Heart left ventricle (tissue), 16 donors: ENCODE measurements at regions not wholly inside any gene's neighbourhood (a gene's known extent, or its start where the extent isn't known, plus 50 kb on each side); places are given as distances from the start of the nearest gene placed in this dataset.

Source experiments
- ATAC-seq, 4 donors: fragments of 200-7000 bp; cut with Tn5 transposase; one replicate each; pipeline ENCODE4 v1.9.1; 2020 to 2022; ENCODE audit warnings: moderate library complexity in 4 of 4, mild to moderate bottlenecking in 3 of 4, moderate number of reproducible peaks in 1 of 4
- DNase-seq, 5 donors: peaks; one replicate each; pipeline ENCODE4 v3.0.0-alpha.2; 2020
- H3K27ac ChIP-seq, 12 donors: fragments of 200-600 bp; sonication (generic) in 4 of 12; one replicate each; pipeline versions ENCODE4 v1.5.0 to v1.8.0; 2016 to 2022; ENCODE audit warnings: mild to moderate bottlenecking in 2 of 12
- H3K27me3 ChIP-seq, 9 donors: fragments of 200-600 bp; sonication (generic) in 2 of 9; one replicate each; pipeline versions ENCODE4 v1.5.1 to v1.8.0; 2016 to 2022; ENCODE audit warnings: mild to moderate bottlenecking in 3 of 9
- H3K36me3 ChIP-seq, 9 donors: fragments of 200-600 bp; sonication (generic) in 2 of 9; one replicate each; pipeline versions ENCODE4 v1.5.0 to v1.8.0; 2018 to 2022; ENCODE audit warnings: mild to moderate bottlenecking in 2 of 9
- H3K4me1 ChIP-seq, 12 donors: fragments of 200-600 bp; sonication (generic) in 4 of 12; one replicate each; pipeline versions ENCODE4 v1.5.0 to v1.8.0; 2016 to 2022; ENCODE audit warnings: mild to moderate bottlenecking in 3 of 12
- H3K4me3 ChIP-seq, 12 donors: fragments of 200-600 bp; sonication (generic) in 4 of 12; one replicate each; pipeline versions ENCODE4 v1.5.0 to v1.8.0; 2017 to 2022; ENCODE audit warnings: mild to moderate bottlenecking in 9 of 12, moderate library complexity in 4 of 12
- H3K9me3 ChIP-seq, 12 donors: fragments of 200-600 bp; sonication (generic) in 4 of 12; one replicate each; pipeline versions ENCODE4 v1.5.0 to v1.8.0; 2016 to 2022; ENCODE audit warnings: mild to moderate bottlenecking in 1 of 12
- CTCF ChIP-seq, 12 donors: fragments of 200-600 bp; sonication (generic) in 4 of 12; IDR thresholded peaks; one replicate each; pipeline versions ENCODE4 v1.5.0 to v1.8.0; 2018 to 2022; ENCODE audit warnings: antibody characterized with exemption in 12 of 12, mild to moderate bottlenecking in 5 of 12
- POLR2A ChIP-seq, 2 donors: fragments of 450-650 bp; IDR thresholded peaks; one replicate each; pipeline ENCODE4 v1.6.1; 2017; ENCODE audit warnings: antibody characterized with exemption in 2 of 2, mild to moderate bottlenecking in 2 of 2, moderate library complexity in 2 of 2
- WGBS, 4 donors: extraction: QIAGEN DNeasy Blood & Tissue Kit in 2 of 4; methylation state at CpG; one replicate each; pipeline versions ENCODE4 v1.1.5 to v1.1.7; 2013 to 2018; 5-methylcytosine and 5-hydroxymethylcytosine counted together
- intact Hi-C, 10 donors: fragments of 100-400 bp; cut with DNase I; formaldehyde crosslinking; loops; one replicate each; pipeline versions ENCODE4 v1.11.1 to v1.14.2; 2022
- donor health status: ischemic (EF 13 %, LVEDD 7.1; RV severe dilation, severe dysfunction).
- donor health status: healthy with polysubstance abuse.
- donor health status: DM: no; HTN: yes; CAD: no.
- donor health status: DM: no; HTN: no; CAD: no.
- donor health status: ischemic (EF 25% LVEDD 6.9; RV normal size, moderate dysfunction).
- donor health status: ischemic (EF 25% LVEDD 5.7; RV mildly dilated, moderate dysfunction).
- donor health status: healthy.
- donor health status: DM: yes; HTN: yes; CAD: no.
- donor health status: ischemic (EF 35%, LVEDD 5.7; RV mildly dilated, moderate dysfunction).
- donor health status: nonischemic (EF 11% LVEDD 7.7; RV severe dilation, severe dysfunction).
- donor health status: DM: yes; HTN: yes; CAD: no.
- donor health status: PGD.
- donor health status: ischemic (EF 29% LVEDD 5.4; RV normal size, mild dysfunction).
- donor health status: nonischemic (EF 23%, LVEDD 6.1; RV moderate dilation, normal function).

DNA sequence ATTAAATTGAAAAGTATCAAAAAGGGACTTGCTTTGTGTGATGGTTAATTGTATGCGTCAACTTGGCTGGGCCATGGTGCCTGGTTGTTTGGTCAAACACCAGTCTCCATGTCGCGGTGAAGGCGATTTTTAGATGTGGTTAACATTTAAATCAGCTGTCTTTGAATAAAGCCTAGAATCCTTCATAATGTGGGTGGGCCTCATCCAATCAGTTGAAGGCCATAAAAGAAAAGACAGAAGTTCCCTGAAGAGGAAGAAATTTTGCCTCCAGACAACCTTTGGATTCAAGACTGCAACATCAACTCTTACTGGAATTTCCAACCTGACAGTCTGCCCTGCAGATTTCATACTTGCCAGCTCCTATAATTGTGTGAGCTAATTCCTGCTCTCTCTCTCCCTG lies 160.5 kb downstream of the SH3BP4 start:
- no peak for ATAC-seq
- Histone ChIP-seq H3K4me1 (no peaks in the 10 kb centered on the region), H3K27ac (no peak overlapping the region), H3K9me3 (no peaks in the 10 kb centered on the region), H3K36me3 (no peaks in the 10 kb centered on the region), H3K4me3 (no peak overlapping the region), H3K27me3 (peaks cover 0 to 7% (median 0%) of the 10 kb centered on the region in 9 donors)
- 76 to 95% (median 89%) methylated on average over 4 of the region's 4 CpGs for WGBS, 4 donors
- TF ChIP-seq POLR2A (IDR thresholded peaks at IDR 0.05): no peak
- TF ChIP-seq CTCF (IDR thresholded peaks at IDR 0.05): no peak
- intact Hi-C loops: loop anchor here in 4 of 10 donors (2.0 to 10.0 kb wide), 4 partner anchors 564 to 1138 kb away; no protein-coding TSS in a partner anchor
- no peak for DNase-seq

DNA sequence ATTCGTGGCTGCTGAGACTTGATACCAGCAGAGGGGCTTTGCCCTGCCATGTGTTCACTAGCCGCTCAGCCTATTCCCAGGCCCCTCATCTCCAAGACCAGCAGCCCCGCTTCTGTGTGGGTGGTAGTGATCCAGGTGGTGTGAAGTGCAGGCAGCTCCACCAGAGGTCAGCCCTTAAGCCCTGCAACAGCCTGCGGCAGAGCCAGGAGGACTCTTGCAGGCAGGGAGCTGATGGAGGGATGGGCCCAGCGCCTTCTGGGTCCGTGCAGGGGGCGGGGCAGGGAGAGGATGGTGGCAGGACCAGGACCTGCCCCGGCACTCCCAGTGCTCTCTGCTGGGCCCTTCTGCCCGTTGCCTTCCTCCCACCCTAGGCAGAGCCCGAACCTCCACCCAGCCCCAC lies 162.0 kb downstream of the SH3BP4 start:
- ATAC-seq: peak in 1 of 4 donors; percentile 29
- no peaks in the 10 kb centered on the region for H3K36me3 ChIP-seq
- intact Hi-C loops: loop anchor here in 4 of 10 donors (2.0 to 10.0 kb wide), 4 partner anchors 565 to 1139 kb away; no protein-coding TSS in a partner anchor
- H3K9me3 ChIP-seq: peaks cover 0 to under 1% (median 0%) of the 10 kb centered on the region in 12 donors
- 55 to 65% (median 58%) methylated on average over 8 to 10 of the region's 10 CpGs for WGBS, 4 donors
- TF ChIP-seq POLR2A (IDR thresholded peaks at IDR 0.05) (no peak), CTCF (IDR thresholded peaks at IDR 0.05) (no peak)
- H3K4me3 ChIP-seq: no peak overlapping the region
- H3K27ac ChIP-seq: no peak overlapping the region
- H3K4me1 ChIP-seq: no peaks in the 10 kb centered on the region
- DNase-seq: no peak
- H3K27me3 ChIP-seq: peaks cover 0 to 10% (median 0%) of the 10 kb centered on the region in 9 donors

DNA sequence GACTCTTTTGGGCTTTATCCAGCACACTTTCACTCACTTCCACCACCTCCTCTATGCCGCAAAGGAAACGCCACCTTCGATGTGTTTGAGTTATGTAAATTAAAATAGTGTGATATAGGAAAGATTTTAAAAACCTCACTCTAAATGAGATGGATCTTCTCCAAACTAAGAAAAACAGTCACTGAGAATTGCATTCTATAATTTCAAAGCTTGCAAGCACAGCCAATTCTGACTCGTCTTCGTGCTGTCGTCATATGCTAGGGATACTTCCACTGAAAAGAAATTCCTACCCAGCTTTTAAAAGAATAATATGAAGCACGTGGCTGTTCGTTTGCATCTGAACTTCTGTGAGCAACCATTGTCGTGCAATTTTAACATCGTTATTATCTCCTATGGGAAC lies 162.5 kb downstream of the SH3BP4 start:
- TF ChIP-seq POLR2A (IDR thresholded peaks at IDR 0.05) (no peak), CTCF (IDR thresholded peaks at IDR 0.05) (no peak)
- 90 to 95% (median 91%) methylated on average over 10 of the region's 10 CpGs for WGBS, 4 donors
- DNase-seq (no peak), ATAC-seq (no peak)
- H3K27ac ChIP-seq: no peak overlapping the region
- no peak overlapping the region for H3K4me3 ChIP-seq
- H3K4me1 ChIP-seq: no peaks in the 10 kb centered on the region
- H3K36me3 ChIP-seq: no peaks in the 10 kb centered on the region
- intact Hi-C loops: loop anchor here in 3 of 10 donors (5.0 to 10.0 kb wide), 3 partner anchors 977 to 1139 kb away; no protein-coding TSS in a partner anchor
- H3K27me3 ChIP-seq: peaks cover 0 to 10% (median 0%) of the 10 kb centered on the region in 9 donors
- peaks cover 0 to 5% (median 0%) of the 10 kb centered on the region in 12 donors for H3K9me3 ChIP-seq

GRCh38 chr2:235115521-235115920 lies 163.7 kb downstream of the SH3BP4 start:
- ATAC-seq: no peak
- H3K4me1 ChIP-seq: no peaks in the 10 kb centered on the region
- intact Hi-C loops: loop anchor here in 4 of 10 donors (5.0 to 10.0 kb wide), 3 partner anchors 978 to 1141 kb away; no protein-coding TSS in a partner anchor

More at GRCh38 chr2:235115521-235115920, 163.7 kb downstream of the SH3BP4 start:
- Histone ChIP-seq H3K27ac (no peak overlapping the region), H3K27me3 (peaks cover 0 to 10% (median 0%) of the 10 kb centered on the region in 9 donors), H3K36me3 (no peaks in the 10 kb centered on the region), H3K9me3 (peaks cover 0 to 17% (median 0%) of the 10 kb centered on the region in 12 donors), H3K4me3 (no peak overlapping the region)
- DNase-seq: no peak
- TF ChIP-seq POLR2A (IDR thresholded peaks at IDR 0.05) (no peak), CTCF (IDR thresholded peaks at IDR 0.05) (no peak)
- WGBS, 4 donors: 84 to 90% (median 86%) methylated on average over 4 of the region's 4 CpGs
